Heart left ventricle (tissue), 13 donors: ENCODE measurements at regions not wholly inside any gene's neighbourhood (a gene's known extent, or its start where the extent isn't known, plus 50 kb on each side); places are given as distances from the start of the nearest gene placed in this dataset.

Experiments
- POLR2A ChIP-seq, 2 donors: fragments of 450-650 bp; IDR thresholded peaks; one replicate each; pipeline ENCODE4 v1.6.1; 2017; ENCODE audit warnings: antibody characterized with exemption in 2 of 2, mild to moderate bottlenecking in 2 of 2, moderate library complexity in 2 of 2
- TF ChIP-seq, protein P1 (sequence below), 12 donors: fragments of 200-600 bp; sonication (generic) in 4 of 12; IDR thresholded peaks; one replicate each; pipeline versions ENCODE4 v1.5.0 to v1.8.0; 2018 to 2022; ENCODE audit warnings: antibody characterized with exemption in 12 of 12, mild to moderate bottlenecking in 5 of 12
- donor health status: ischemic (EF 13 %, LVEDD 7.1; RV severe dilation, severe dysfunction).
- donor health status: DM: no; HTN: yes; CAD: no.
- donor health status: DM: no; HTN: no; CAD: no.
- donor health status: ischemic (EF 25% LVEDD 6.9; RV normal size, moderate dysfunction).
- donor health status: ischemic (EF 25% LVEDD 5.7; RV mildly dilated, moderate dysfunction).
- donor health status: ischemic (EF 35%, LVEDD 5.7; RV mildly dilated, moderate dysfunction).
- donor health status: nonischemic (EF 11% LVEDD 7.7; RV severe dilation, severe dysfunction).
- donor health status: DM: yes; HTN: yes; CAD: no.
- donor health status: PGD.
- donor health status: ischemic (EF 29% LVEDD 5.4; RV normal size, mild dysfunction).
- donor health status: nonischemic (EF 23%, LVEDD 6.1; RV moderate dilation, normal function).

DNA sequence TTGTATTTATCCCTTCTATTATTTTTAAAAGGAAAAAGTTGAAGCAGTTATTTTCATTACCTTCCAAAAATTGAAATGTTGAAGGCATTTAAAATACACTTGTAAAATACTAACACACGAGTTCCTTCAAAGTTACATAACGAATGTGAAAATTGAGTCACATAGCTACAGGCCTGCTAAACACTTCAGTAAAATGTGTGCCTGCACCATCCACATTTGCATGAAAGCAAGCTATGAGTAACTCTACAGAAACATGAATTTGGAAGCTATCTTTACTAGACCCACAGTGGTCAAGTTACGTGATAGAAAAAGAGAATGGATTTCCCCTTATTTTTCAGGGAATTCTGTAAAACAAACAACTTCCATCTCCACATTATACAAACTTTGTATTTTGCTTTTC, 1148.8 kb upstream of the PCDH7 start:
- TF ChIP-seq POLR2A (IDR thresholded peaks at IDR 0.05) = no peak
- TF ChIP-seq, protein P1, sequence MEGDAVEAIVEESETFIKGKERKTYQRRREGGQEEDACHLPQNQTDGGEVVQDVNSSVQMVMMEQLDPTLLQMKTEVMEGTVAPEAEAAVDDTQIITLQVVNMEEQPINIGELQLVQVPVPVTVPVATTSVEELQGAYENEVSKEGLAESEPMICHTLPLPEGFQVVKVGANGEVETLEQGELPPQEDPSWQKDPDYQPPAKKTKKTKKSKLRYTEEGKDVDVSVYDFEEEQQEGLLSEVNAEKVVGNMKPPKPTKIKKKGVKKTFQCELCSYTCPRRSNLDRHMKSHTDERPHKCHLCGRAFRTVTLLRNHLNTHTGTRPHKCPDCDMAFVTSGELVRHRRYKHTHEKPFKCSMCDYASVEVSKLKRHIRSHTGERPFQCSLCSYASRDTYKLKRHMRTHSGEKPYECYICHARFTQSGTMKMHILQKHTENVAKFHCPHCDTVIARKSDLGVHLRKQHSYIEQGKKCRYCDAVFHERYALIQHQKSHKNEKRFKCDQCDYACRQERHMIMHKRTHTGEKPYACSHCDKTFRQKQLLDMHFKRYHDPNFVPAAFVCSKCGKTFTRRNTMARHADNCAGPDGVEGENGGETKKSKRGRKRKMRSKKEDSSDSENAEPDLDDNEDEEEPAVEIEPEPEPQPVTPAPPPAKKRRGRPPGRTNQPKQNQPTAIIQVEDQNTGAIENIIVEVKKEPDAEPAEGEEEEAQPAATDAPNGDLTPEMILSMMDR (IDR thresholded peaks at IDR 0.05) = no peak
